ENCODE measurements at regions not wholly inside any gene's neighbourhood (a gene's known extent, or its start where the extent isn't known, plus 50 kb on each side); places are given as distances from the start of the nearest gene placed in this dataset.

- TF ChIP-seq CTCF (IDR thresholded peaks at IDR 0.05; ENCODE audit: extremely low read depth in 1 of 2, insufficient read depth in 1 of 2, low read depth in 1 of 2, low read length in 2 of 2) (no peak), POLR2A (IDR thresholded peaks at IDR 0.05; ENCODE audit: low read depth, low read length) (no peak), EZH2 (IDR thresholded peaks at IDR 0.05; ENCODE audit: borderline replicate concordance, low read depth, low read length, severe bottlenecking) (no peak)
These were observed 73.5 kb upstream of the VASH1 start for GRCh38 chr14:76687611-76688382.
